Right lobe of liver (tissue), 6 donors: ENCODE measurements at regions not wholly inside any gene's neighbourhood (a gene's known extent, or its start where the extent isn't known, plus 50 kb on each side); places are given as distances from the start of the nearest gene placed in this dataset.

Source experiments
- ATAC-seq, 4 donors: fragments of 200-7000 bp; cut with Tn5 transposase; one replicate each; pipeline ENCODE4 v1.9.1; 2020; ENCODE audit warnings: mild to moderate bottlenecking in 4 of 4, moderate library complexity in 4 of 4
- DNase-seq, 3 donors: peaks; one replicate each; pipeline ENCODE4 v3.0.0-alpha.2; 2020
- H3K27ac ChIP-seq, 3 donors: fragments of 200-600 bp; one replicate each; pipeline ENCODE4 v1.8.0; 2022
- H3K27me3 ChIP-seq, 2 donors: fragments of 200-600 bp; one replicate each; pipeline ENCODE4 v1.8.0; 2022
- H3K36me3 ChIP-seq, 4 donors: fragments of 200-600 bp; sonication (generic) in 1 of 4; one replicate each; pipeline versions ENCODE4 v1.5.1 to v1.8.0; 2017 to 2022; ENCODE audit warnings: control low read depth in 1 of 4
- H3K4me1 ChIP-seq, 4 donors: fragments of 200-600 bp; sonication (generic) in 1 of 4; one replicate each; pipeline versions ENCODE4 v1.5.1 to v1.8.0; 2017 to 2022; ENCODE audit warnings: control low read depth in 1 of 4
- H3K4me3 ChIP-seq, 3 donors: fragments of 200-600 bp; one replicate each; pipeline ENCODE4 v1.8.0; 2022
- H3K9me3 ChIP-seq, 4 donors: fragments of 200-600 bp; sonication (generic) in 1 of 4; one replicate each; pipeline versions ENCODE4 v1.5.1 to v1.8.0; 2017 to 2022; ENCODE audit warnings: control low read depth in 1 of 4
- CTCF ChIP-seq, 4 donors: fragments of 200-600 bp in 3 of 4; fragments of 450-650 bp in 1 of 4; IDR thresholded peaks; one replicate each; pipeline versions ENCODE4 v1.5.1 to v1.8.0; 2016 to 2022; ENCODE audit warnings: antibody characterized with exemption in 4 of 4, mild to moderate bottlenecking in 2 of 4
- POLR2A ChIP-seq: fragments of 450-650 bp; IDR thresholded peaks from one replicate; pipeline ENCODE4 v1.6.1; 2017; ENCODE audit warnings: antibody characterized with exemption, mild to moderate bottlenecking
- WGBS: methylation state at CpG from one replicate; pipeline ENCODE4 v1.1.6; 2018; ENCODE audit warnings: low coverage, low lambda C conversion rate; ENCODE audit not compliant: insufficient coverage; ENCODE audit errors: missing lambda C conversion rate; 5-methylcytosine and 5-hydroxymethylcytosine counted together
- intact Hi-C, 2 donors: fragments of 100-400 bp; cut with DNase I; formaldehyde crosslinking; loops; one replicate each; pipeline versions ENCODE4 v1.11.2 to v1.14.1; 2022
- donor health status: DM: no; HTN: yes; CAD: no.
- donor health status: DM: no; HTN: no; CAD: no.
- donor health status: DM: no; HTN: no; CAD: no.
- donor health status: DM: no; HTN: yes; CAD: no.
- donor health status: DM: no; HTN: yes; CAD: no.

- H3K4me1 ChIP-seq: no peaks in the 10 kb centered on the region
- H3K27me3 ChIP-seq: no peaks in the 10 kb centered on the region
- ATAC-seq (no peak), DNase-seq (no peak)
- WGBS: 75% methylated on average over 9 of the region's 13 CpGs
- TF ChIP-seq POLR2A (no peak), CTCF (IDR thresholded peaks at IDR 0.05) (no peak)
- H3K4me3 ChIP-seq: no peak overlapping the region
- no peaks in the 10 kb centered on the region for H3K9me3 ChIP-seq
- intact Hi-C loops: no loop called here
- no peaks in the 10 kb centered on the region for H3K36me3 ChIP-seq
- no peak overlapping the region for H3K27ac ChIP-seq
These were observed 58.1 kb upstream of the SLC66A3 start for GRCh38 chr2:11097038-11097720.

- H3K27ac ChIP-seq: no peak overlapping the region
- H3K27me3 ChIP-seq: no peaks in the 10 kb centered on the region
- H3K4me3 ChIP-seq: no peak overlapping the region
- DNase-seq (no peak), ATAC-seq (no peak)
- intact Hi-C loops: no loop called here
- no peaks in the 10 kb centered on the region for H3K9me3 ChIP-seq
- 67% methylated on average over 13 of the region's 13 CpGs for WGBS
- TF ChIP-seq POLR2A (no peak), CTCF (IDR thresholded peaks at IDR 0.05) (no peak)
- no peaks in the 10 kb centered on the region for H3K4me1 ChIP-seq
- H3K36me3 ChIP-seq: no peaks in the 10 kb centered on the region
These were observed 57.3 kb upstream of the SLC66A3 start for GRCh38 chr2:11097854-11098387.

- no peaks in the 10 kb centered on the region for H3K27me3 ChIP-seq
- TF ChIP-seq CTCF (IDR thresholded peaks at IDR 0.05) (no peak), POLR2A (no peak)
- intact Hi-C loops: no loop called here
- H3K36me3 ChIP-seq: no peaks in the 10 kb centered on the region
- WGBS: 72% methylated on average over 6 of the region's 14 CpGs
- H3K4me3 ChIP-seq: no peak overlapping the region
- H3K4me1 ChIP-seq: no peaks in the 10 kb centered on the region
- ATAC-seq: no peak
- no peaks in the 10 kb centered on the region for H3K9me3 ChIP-seq
- H3K27ac ChIP-seq: no peak overlapping the region
- DNase-seq: no peak
These were observed 55.9 kb upstream of the SLC66A3 start for GRCh38 chr2:11099122-11100065.

GRCh38 chr2:11100130-11100529 is 55.1 kb upstream of the SLC66A3 start:
- H3K27me3 ChIP-seq: no peaks in the 10 kb centered on the region
- ATAC-seq: no peak
- 84% methylated on average over 4 of the region's 6 CpGs for WGBS
- H3K9me3 ChIP-seq: no peaks in the 10 kb centered on the region
- no peak for TF ChIP-seq POLR2A
- TF ChIP-seq CTCF (IDR thresholded peaks at IDR 0.05): no peak
- no peak overlapping the region for H3K27ac ChIP-seq
- no peaks in the 10 kb centered on the region for H3K4me1 ChIP-seq
- DNase-seq: no peak
- H3K36me3 ChIP-seq: no peaks in the 10 kb centered on the region
- intact Hi-C loops: no loop called here
- no peak overlapping the region for H3K4me3 ChIP-seq
